Stimulated activated CD4-positive, alpha-beta T cell treated with anti-CD3 and anti-CD28 coated beads, Interleukin-12 subunit alpha, Interleukin-12 subunit beta, amount 100 ng/mL, for 48 hours (primary cell): ENCODE measurements at regions not wholly inside any gene's neighbourhood (a gene's known extent, or its start where the extent isn't known, plus 50 kb on each side); places are given as distances from the start of the nearest gene placed in this dataset.

ENCODE experiments used
- DNase-seq, 3 donors: peaks; one replicate each; pipeline ENCODE4 v3.0.0-alpha.2; 2020; ENCODE audit warnings: low read depth in 2 of 3, low spot score in 1 of 3

- no peak for DNase-seq
Measured at GRCh38 chr1:80517062-80517461, 1283.7 kb upstream of the ADGRL2 start.

- no peak for DNase-seq
Measured at GRCh38 chr1:80509965-80510522, 1290.7 kb upstream of the ADGRL2 start.

GRCh38 chr1:80506216-80506615, 1294.5 kb upstream of the ADGRL2 start:
- no peak for DNase-seq

GRCh38 chr1:80498673-80499072, 1302.1 kb upstream of the ADGRL2 start:
- no peak for DNase-seq

GRCh38 chr1:80495806-80496205, 1304.9 kb upstream of the ADGRL2 start:
- no peak for DNase-seq

GRCh38 chr1:80472145-80472544, 1328.6 kb upstream of the ADGRL2 start:
- DNase-seq = no peak

- no peak for DNase-seq
Measured at GRCh38 chr1:80468356-80468755, 1332.4 kb upstream of the ADGRL2 start.

GRCh38 chr1:80462006-80462405, 1338.7 kb upstream of the ADGRL2 start:
- no peak for DNase-seq

GRCh38 chr1:80457409-80457808, 1343.3 kb upstream of the ADGRL2 start:
- no peak for DNase-seq

- no peak for DNase-seq
Measured at GRCh38 chr1:80453775-80454174, 1347.0 kb upstream of the ADGRL2 start.

- DNase-seq = no peak
Measured at GRCh38 chr1:80450711-80451110, 1350.0 kb upstream of the ADGRL2 start.

- DNase-seq = no peak
Measured at GRCh38 chr1:80448081-80448480, 1352.7 kb upstream of the ADGRL2 start.

- DNase-seq = no peak
Measured at GRCh38 chr1:80447526-80447925, 1353.2 kb upstream of the ADGRL2 start.

GRCh38 chr1:80445033-80445432, 1355.7 kb upstream of the ADGRL2 start:
- no peak for DNase-seq

GRCh38 chr1:80444171-80444570, 1356.6 kb upstream of the ADGRL2 start:
- no peak for DNase-seq

- no peak for DNase-seq
Measured at GRCh38 chr1:80441664-80442063, 1359.1 kb upstream of the ADGRL2 start.

GRCh38 chr1:80436851-80437250, 1363.9 kb upstream of the ADGRL2 start:
- DNase-seq = no peak

GRCh38 chr1:80427881-80428280, 1372.9 kb upstream of the ADGRL2 start:
- DNase-seq = no peak

- DNase-seq = no peak
Measured at GRCh38 chr1:80424249-80424648, 1376.5 kb upstream of the ADGRL2 start.

GRCh38 chr1:80418134-80418533, 1382.6 kb upstream of the ADGRL2 start:
- DNase-seq = no peak

GRCh38 chr1:80417671-80418070, 1383.1 kb upstream of the ADGRL2 start:
- DNase-seq = no peak

- DNase-seq = no peak
Measured at GRCh38 chr1:80413969-80414368, 1386.8 kb upstream of the ADGRL2 start.

- DNase-seq = no peak
Measured at GRCh38 chr1:80410233-80410632, 1390.5 kb upstream of the ADGRL2 start.

GRCh38 chr1:80403471-80403893, 1397.0 kb upstream of the ADGRL4 start:
- DNase-seq = no peak
